ENCODE measurements at regions not wholly inside any gene's neighbourhood (a gene's known extent, or its start where the extent isn't known, plus 50 kb on each side); places are given as distances from the start of the nearest gene placed in this dataset.

- no peaks in the 10 kb centered on the region for H3K36me3 ChIP-seq (replicated peaks in 1 of 2)
- no peak for DNase-seq
- H3K27ac ChIP-seq, result no peak overlapping the region
- H3K4me3 ChIP-seq, result no peak overlapping the region
- WGBS, 4 donors, result 87 to 94% (median 89%) methylated on average over 12 to 13 of the region's 13 CpGs
- H3K4me1 ChIP-seq (replicated peaks in 1 of 2), result no peaks in the 10 kb centered on the region
- H3K9me3 ChIP-seq (replicated peaks in 1 of 3), result no peaks in the 10 kb centered on the region
- intact Hi-C loops (cut with DNase I), result no loop called here
- no peak for TF ChIP-seq CTCF (IDR thresholded peaks at IDR 0.05)
- H3K27me3 ChIP-seq, result no peaks in the 10 kb centered on the region
Observed at GRCh38 chr18:76130845-76131244, 364.2 kb downstream of the ZNF516 start.

GRCh38 chr18:76126327-76126726 is 368.7 kb downstream of the ZNF516 start:
- WGBS, 4 donors, result 74 to 81% (median 77%) methylated on average over 6 of the region's 6 CpGs
- intact Hi-C loops (cut with DNase I), result no loop called here
- no peaks in the 10 kb centered on the region for H3K27me3 ChIP-seq

GRCh38 chr18:76121011-76121410 is 374.0 kb downstream of the ZNF516 start:
- TF ChIP-seq CTCF (IDR thresholded peaks at IDR 0.05) (no peak), POLR2A (IDR thresholded peaks at IDR 0.05) (no peak)
- H3K27ac ChIP-seq, result no peak overlapping the region
- intact Hi-C loops (cut with DNase I), result no loop called here
- no peak for DNase-seq
- no peaks in the 10 kb centered on the region for H3K36me3 ChIP-seq (replicated peaks in 1 of 2)
- H3K4me3 ChIP-seq, result no peak overlapping the region
- no peaks in the 10 kb centered on the region for H3K4me1 ChIP-seq (replicated peaks in 1 of 2)
- WGBS, 4 donors, result 72 to 79% (median 76%) methylated on average over 5 of the region's 5 CpGs
- no peaks in the 10 kb centered on the region for H3K27me3 ChIP-seq
- no peaks in the 10 kb centered on the region for H3K9me3 ChIP-seq (replicated peaks in 1 of 3)

More at GRCh38 chr18:76126327-76126726, 368.7 kb downstream of the ZNF516 start:
- TF ChIP-seq POLR2A (IDR thresholded peaks at IDR 0.05), result no peak
- no peak for TF ChIP-seq CTCF (IDR thresholded peaks at IDR 0.05)
- Histone ChIP-seq H3K27ac (no peak overlapping the region), H3K36me3 (replicated peaks in 1 of 2) (no peaks in the 10 kb centered on the region), H3K9me3 (replicated peaks in 1 of 3) (no peaks in the 10 kb centered on the region), H3K4me3 (no peak overlapping the region), H3K4me1 (replicated peaks in 1 of 2) (no peaks in the 10 kb centered on the region)
- DNase-seq, result no peak

- no peak overlapping the region for H3K27ac ChIP-seq
- no peaks in the 10 kb centered on the region for H3K9me3 ChIP-seq (replicated peaks in 1 of 3)
- 78 to 80% (median 79%) methylated on average over 14 of the region's 14 CpGs for WGBS, 4 donors
- intact Hi-C loops (cut with DNase I), result no loop called here
- no peak overlapping the region for H3K4me3 ChIP-seq
- no peak for TF ChIP-seq CTCF (IDR thresholded peaks at IDR 0.05)
- TF ChIP-seq POLR2A (IDR thresholded peaks at IDR 0.05), result no peak
- H3K4me1 ChIP-seq (replicated peaks in 1 of 2), result no peaks in the 10 kb centered on the region
- H3K27me3 ChIP-seq, result no peaks in the 10 kb centered on the region
- H3K36me3 ChIP-seq (replicated peaks in 1 of 2), result no peaks in the 10 kb centered on the region
- no peak for DNase-seq
Observed at GRCh38 chr18:76115580-76115979, 379.5 kb downstream of the ZNF516 start.

Data from adrenal gland (tissue), 9 donors.